ENCODE measurements at regions not wholly inside any gene's neighbourhood (a gene's known extent, or its start where the extent isn't known, plus 50 kb on each side); places are given as distances from the start of the nearest gene placed in this dataset.

DNA sequence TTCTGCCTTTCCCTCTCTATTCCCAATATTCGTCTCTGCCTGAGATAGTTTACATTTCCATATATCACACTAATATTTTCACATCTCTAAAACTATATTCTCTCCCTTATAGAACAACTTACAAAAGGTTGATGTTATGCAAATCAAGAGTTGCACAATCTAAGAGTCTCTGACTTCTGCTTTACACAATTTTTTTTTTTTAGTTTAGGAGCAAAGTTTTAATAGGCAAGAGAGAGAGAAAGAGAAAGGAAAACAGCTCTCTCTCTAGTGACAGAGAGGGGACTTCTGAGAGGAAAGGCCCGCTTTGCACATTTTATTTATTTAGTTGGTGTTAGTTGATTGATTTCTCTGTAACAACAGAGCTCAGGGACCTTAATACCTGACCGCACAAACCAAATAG lies 380.2 kb downstream of the TXNL1 start:
- no peak for TF ChIP-seq SUZ12 (IDR thresholded peaks at IDR 0.05; ENCODE audit: extremely low read depth, insufficient read depth, insufficient read length)
- TF ChIP-seq YY1 (IDR thresholded peaks at IDR 0.05; ENCODE audit: insufficient read depth, insufficient read length): no peak
- no peak for TF ChIP-seq ZNF274 (IDR thresholded peaks at IDR 0.05; ENCODE audit: low read depth, low read length)
